ENCODE measurements at regions not wholly inside any gene's neighbourhood (a gene's known extent, or its start where the extent isn't known, plus 50 kb on each side); places are given as distances from the start of the nearest gene placed in this dataset.

DNA sequence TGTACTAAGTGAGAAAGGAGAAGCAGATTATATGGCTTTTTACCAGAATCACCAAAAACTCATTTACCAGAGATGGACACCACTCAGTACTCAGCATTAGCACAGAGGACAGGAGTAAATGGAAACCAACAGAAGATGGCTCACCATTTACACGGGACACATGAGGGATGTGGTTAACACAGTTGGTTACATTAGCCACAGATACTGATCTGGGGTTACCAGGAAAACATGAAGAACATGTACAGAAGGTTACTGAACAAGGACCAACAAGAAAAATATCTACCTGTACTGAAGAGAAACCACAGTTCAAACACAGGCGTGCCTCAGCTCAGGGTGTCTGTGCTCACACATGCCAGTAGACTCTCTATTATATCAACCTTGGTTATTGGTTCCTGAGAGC, 1285.8 kb upstream of the SORCS1 start:
- Histone ChIP-seq H4K8ac (ENCODE audit: extremely low read depth, insufficient read depth, low read length) (no peak overlapping the region), H3K14ac (ENCODE audit: insufficient read length) (no peak overlapping the region), H3K27ac (ENCODE audit: low read depth, low read length) (no peak overlapping the region), H2AFZ (ENCODE audit: low read length) (no peak overlapping the region), H3K4me3 (ENCODE audit: extremely low read depth in 1 of 4, insufficient read depth in 2 of 4, low read depth in 3 of 4, low read length in 4 of 4) (no peak overlapping the region), H3K4ac (replicated peaks; ENCODE audit: insufficient read length, low read depth, low read length) (no peak overlapping the region), H2BK5ac (ENCODE audit: low read depth, low read length) (no peak overlapping the region), H3K56ac (replicated peaks; ENCODE audit: insufficient read length, low read depth, low read length) (no peak overlapping the region), H3K4me2 (ENCODE audit: insufficient read depth in 1 of 2, low read depth in 2 of 2, low read length in 2 of 2) (no peak overlapping the region), H4K91ac (replicated peaks; ENCODE audit: insufficient read length, low read length) (no peak overlapping the region), H3K36me3 (ENCODE audit: control insufficient read depth in 2 of 4, insufficient read depth in 4 of 4, low read length in 3 of 4) (no peaks in the 10 kb centered on the region), H3K79me1 (ENCODE audit: low read depth, low read length) (no peaks in the 10 kb centered on the region), H3K23me2 (ENCODE audit: low read depth, low read length) (no peaks in the 10 kb centered on the region), H3K23ac (ENCODE audit: insufficient read length) (no peak overlapping the region), H2BK12ac (ENCODE audit: low read depth, low read length) (no peak overlapping the region), H2AK5ac (ENCODE audit: low read depth, low read length) (no peak overlapping the region), H3K9ac (replicated peaks in 1 of 4; ENCODE audit: extremely low read depth in 1 of 4, low read depth in 3 of 4, low read length in 3 of 4) (no peak overlapping the region), H4K5ac (ENCODE audit: insufficient read length, low read depth, low read length) (no peak overlapping the region), H3K9me3 (ENCODE audit: insufficient read depth in 2 of 2, low read depth in 1 of 2, low read length in 1 of 2) (no peaks in the 10 kb centered on the region), H2BK20ac (ENCODE audit: low read length) (no peak overlapping the region), H4K20me1 (replicated peaks in 1 of 2; ENCODE audit: control insufficient read depth in 1 of 2, insufficient read depth in 2 of 2, low read length in 2 of 2) (no peaks in the 10 kb centered on the region), H2BK15ac (ENCODE audit: low read length) (no peak overlapping the region), H3K79me2 (ENCODE audit: control insufficient read depth in 1 of 2, insufficient read depth in 2 of 2, low read length in 2 of 2) (no peaks in the 10 kb centered on the region), H3K27me3 (replicated peaks in 1 of 4; ENCODE audit: control insufficient read depth in 3 of 4, extremely low read depth in 1 of 4, insufficient read depth in 3 of 4, low read length in 3 of 4) (no peaks in the 10 kb centered on the region), H3K18ac (ENCODE audit: extremely low read depth, low read length) (no peak overlapping the region), H2BK120ac (replicated peaks; ENCODE audit: low read depth, low read length) (no peak overlapping the region), H3K4me1 (replicated peaks in 1 of 4; ENCODE audit: control insufficient read depth in 3 of 4, insufficient read depth in 4 of 4, low read length in 3 of 4) (no peaks in the 10 kb centered on the region)
- TF ChIP-seq NANOG (IDR thresholded peaks at IDR 0.05; ENCODE audit: insufficient read depth, low read depth, low read length, poor library complexity, severe bottlenecking) (no peak), RNF2 (IDR thresholded peaks at IDR 0.05; ENCODE audit: borderline replicate concordance, low read depth, low read length, missing control alignments, poor library complexity, severe bottlenecking) (no peak), YY1 (IDR thresholded peaks at IDR 0.05; ENCODE audit: low read depth, low read length) (no peak), GTF2F1 (IDR thresholded peaks at IDR 0.05; ENCODE audit: borderline replicate concordance, low read depth, low read length) (no peak), EZH2 (IDR thresholded peaks at IDR 0.05; ENCODE audit: low read depth, low read length, severe bottlenecking) (no peak), POLR2AphosphoS5 (IDR thresholded peaks at IDR 0.05; ENCODE audit: low read depth, low read length) (no peak), CTBP2 (IDR thresholded peaks at IDR 0.05; ENCODE audit: borderline replicate concordance, insufficient read depth, insufficient read length, low read length) (no peak), SP2 (IDR thresholded peaks at IDR 0.05; ENCODE audit: low read length) (no peak), CEBPB (IDR thresholded peaks at IDR 0.05; ENCODE audit: low read depth, low read length) (no peak), SP1 (IDR thresholded peaks at IDR 0.05; ENCODE audit: low read depth, low read length) (no peak)
- TF ChIP-seq, protein P1, sequence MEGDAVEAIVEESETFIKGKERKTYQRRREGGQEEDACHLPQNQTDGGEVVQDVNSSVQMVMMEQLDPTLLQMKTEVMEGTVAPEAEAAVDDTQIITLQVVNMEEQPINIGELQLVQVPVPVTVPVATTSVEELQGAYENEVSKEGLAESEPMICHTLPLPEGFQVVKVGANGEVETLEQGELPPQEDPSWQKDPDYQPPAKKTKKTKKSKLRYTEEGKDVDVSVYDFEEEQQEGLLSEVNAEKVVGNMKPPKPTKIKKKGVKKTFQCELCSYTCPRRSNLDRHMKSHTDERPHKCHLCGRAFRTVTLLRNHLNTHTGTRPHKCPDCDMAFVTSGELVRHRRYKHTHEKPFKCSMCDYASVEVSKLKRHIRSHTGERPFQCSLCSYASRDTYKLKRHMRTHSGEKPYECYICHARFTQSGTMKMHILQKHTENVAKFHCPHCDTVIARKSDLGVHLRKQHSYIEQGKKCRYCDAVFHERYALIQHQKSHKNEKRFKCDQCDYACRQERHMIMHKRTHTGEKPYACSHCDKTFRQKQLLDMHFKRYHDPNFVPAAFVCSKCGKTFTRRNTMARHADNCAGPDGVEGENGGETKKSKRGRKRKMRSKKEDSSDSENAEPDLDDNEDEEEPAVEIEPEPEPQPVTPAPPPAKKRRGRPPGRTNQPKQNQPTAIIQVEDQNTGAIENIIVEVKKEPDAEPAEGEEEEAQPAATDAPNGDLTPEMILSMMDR (IDR thresholded peaks at IDR 0.05; ENCODE audit: control extremely low read depth in 1 of 3, insufficient read depth in 1 of 3, low read depth in 1 of 3, low read length in 3 of 3) = no peak
- no peak for FAIRE-seq
- DNase-seq (ENCODE audit: low read depth in 1 of 2, low spot score in 2 of 2) = no peak
- WGBS, 2 experiments (ENCODE audit: extremely low coverage in 1 of 2, insufficient coverage in 1 of 2, insufficient read length in 1 of 2, insufficient replicate concordance in 2 of 2, low coverage in 1 of 2, low lambda C conversion rate in 2 of 2, missing lambda C conversion rate in 1 of 2) = 90% methylated on average over 2 of the region's 2 CpGs; no CpG with 5 or more reads in 1 of the 2 experiments
- POLR2A ChIA-PET (ENCODE audit: partially characterized antibody) = no interaction called here
- CTCF ChIA-PET (ENCODE audit: partially characterized antibody) = no interaction called here
